ENCODE measurements at regions not wholly inside any gene's neighbourhood (a gene's known extent, or its start where the extent isn't known, plus 50 kb on each side); places are given as distances from the start of the nearest gene placed in this dataset.

- Histone ChIP-seq H3K27ac (ENCODE audit: insufficient read depth, low read length) (no peak overlapping the region), H3K4me3 (replicated peaks in 1 of 4; ENCODE audit: control extremely low read depth in 1 of 4, insufficient read depth in 1 of 4, low read depth in 3 of 4, low read length in 4 of 4) (no peak overlapping the region), H3K4me1 (ENCODE audit: control insufficient read depth, extremely low read depth, insufficient read depth, low read length) (no peaks in the 10 kb centered on the region), H3K79me2 (ENCODE audit: control insufficient read depth, insufficient read depth, low read length) (no peaks in the 10 kb centered on the region), H3K4me2 (ENCODE audit: extremely low read depth, insufficient read depth, low read length) (no peak overlapping the region), H4K20me1 (ENCODE audit: control insufficient read depth, extremely low read depth, insufficient read depth, low read length) (no peaks in the 10 kb centered on the region), H3K27me3 (ENCODE audit: control insufficient read depth, insufficient read depth, low read length) (no peaks in the 10 kb centered on the region), H3K36me3 (ENCODE audit: control insufficient read depth, insufficient read depth, low read length) (no peaks in the 10 kb centered on the region), H2AFZ (ENCODE audit: low read length) (no peak overlapping the region), H3K9me3 (ENCODE audit: control insufficient read depth, insufficient read depth, low read depth, low read length) (no peaks in the 10 kb centered on the region), H3K9ac (ENCODE audit: insufficient read depth, low read length) (no peak overlapping the region)
- TF ChIP-seq CTCF (conservative IDR thresholded peaks at IDR 0.05 in 1 of 2, IDR thresholded peaks at IDR 0.05 in 1 of 2; ENCODE audit: low read depth in 1 of 2, low read length in 2 of 2) (no peak), EZH2 (IDR thresholded peaks at IDR 0.05; ENCODE audit: low read length, missing control alignments) (no peak)
- DNase-seq (ENCODE audit: low read depth in 2 of 2): no peak
Measured at GRCh38 chr10:23965123-23965522, 243.8 kb upstream of the KIAA1217 start.

GRCh38 chr10:23965880-23966279 is 243.1 kb upstream of the KIAA1217 start:
- H3K4me1 ChIP-seq (ENCODE audit: control insufficient read depth, extremely low read depth, insufficient read depth, low read length): no peaks in the 10 kb centered on the region
- H3K9ac ChIP-seq (ENCODE audit: insufficient read depth, low read length): no peak overlapping the region
- H2AFZ ChIP-seq (ENCODE audit: low read length): no peak overlapping the region
- no peaks in the 10 kb centered on the region for H3K9me3 ChIP-seq (ENCODE audit: control insufficient read depth, insufficient read depth, low read depth, low read length)
- no peak overlapping the region for H3K4me3 ChIP-seq (replicated peaks in 1 of 4; ENCODE audit: control extremely low read depth in 1 of 4, insufficient read depth in 1 of 4, low read depth in 3 of 4, low read length in 4 of 4)
- H3K4me2 ChIP-seq (ENCODE audit: extremely low read depth, insufficient read depth, low read length): no peak overlapping the region
- H3K27me3 ChIP-seq (ENCODE audit: control insufficient read depth, insufficient read depth, low read length): no peaks in the 10 kb centered on the region
- no peaks in the 10 kb centered on the region for H3K79me2 ChIP-seq (ENCODE audit: control insufficient read depth, insufficient read depth, low read length)
- no peak for DNase-seq (ENCODE audit: low read depth in 2 of 2)
- no peak overlapping the region for H3K27ac ChIP-seq (ENCODE audit: insufficient read depth, low read length)
- H3K36me3 ChIP-seq (ENCODE audit: control insufficient read depth, insufficient read depth, low read length): no peaks in the 10 kb centered on the region
- H4K20me1 ChIP-seq (ENCODE audit: control insufficient read depth, extremely low read depth, insufficient read depth, low read length): no peaks in the 10 kb centered on the region
- TF ChIP-seq EZH2 (IDR thresholded peaks at IDR 0.05; ENCODE audit: low read length, missing control alignments) (no peak), CTCF (conservative IDR thresholded peaks at IDR 0.05 in 1 of 2, IDR thresholded peaks at IDR 0.05 in 1 of 2; ENCODE audit: low read depth in 1 of 2, low read length in 2 of 2) (no peak)

- no peak overlapping the region for H3K4me3 ChIP-seq (replicated peaks in 1 of 4; ENCODE audit: control extremely low read depth in 1 of 4, insufficient read depth in 1 of 4, low read depth in 3 of 4, low read length in 4 of 4)
- H3K27me3 ChIP-seq (ENCODE audit: control insufficient read depth, insufficient read depth, low read length): no peaks in the 10 kb centered on the region
- no peak overlapping the region for H3K4me2 ChIP-seq (ENCODE audit: extremely low read depth, insufficient read depth, low read length)
- H4K20me1 ChIP-seq (ENCODE audit: control insufficient read depth, extremely low read depth, insufficient read depth, low read length): no peaks in the 10 kb centered on the region
- no peaks in the 10 kb centered on the region for H3K9me3 ChIP-seq (ENCODE audit: control insufficient read depth, insufficient read depth, low read depth, low read length)
- no peak overlapping the region for H3K27ac ChIP-seq (ENCODE audit: insufficient read depth, low read length)
- no peaks in the 10 kb centered on the region for H3K36me3 ChIP-seq (ENCODE audit: control insufficient read depth, insufficient read depth, low read length)
- DNase-seq (ENCODE audit: low read depth in 2 of 2): no peak
- no peak overlapping the region for H3K9ac ChIP-seq (ENCODE audit: insufficient read depth, low read length)
- no peak for TF ChIP-seq EZH2 (IDR thresholded peaks at IDR 0.05; ENCODE audit: low read length, missing control alignments)
- TF ChIP-seq CTCF (conservative IDR thresholded peaks at IDR 0.05 in 1 of 2, IDR thresholded peaks at IDR 0.05 in 1 of 2; ENCODE audit: low read depth in 1 of 2, low read length in 2 of 2): no peak
- no peaks in the 10 kb centered on the region for H3K4me1 ChIP-seq (ENCODE audit: control insufficient read depth, extremely low read depth, insufficient read depth, low read length)
- no peaks in the 10 kb centered on the region for H3K79me2 ChIP-seq (ENCODE audit: control insufficient read depth, insufficient read depth, low read length)
- H2AFZ ChIP-seq (ENCODE audit: low read length): no peak overlapping the region
Measured at GRCh38 chr10:23966504-23967051, 242.4 kb upstream of the KIAA1217 start.
